ENCODE measurements at regions not wholly inside any gene's neighbourhood (a gene's known extent, or its start where the extent isn't known, plus 50 kb on each side); places are given as distances from the start of the nearest gene placed in this dataset.

DNA sequence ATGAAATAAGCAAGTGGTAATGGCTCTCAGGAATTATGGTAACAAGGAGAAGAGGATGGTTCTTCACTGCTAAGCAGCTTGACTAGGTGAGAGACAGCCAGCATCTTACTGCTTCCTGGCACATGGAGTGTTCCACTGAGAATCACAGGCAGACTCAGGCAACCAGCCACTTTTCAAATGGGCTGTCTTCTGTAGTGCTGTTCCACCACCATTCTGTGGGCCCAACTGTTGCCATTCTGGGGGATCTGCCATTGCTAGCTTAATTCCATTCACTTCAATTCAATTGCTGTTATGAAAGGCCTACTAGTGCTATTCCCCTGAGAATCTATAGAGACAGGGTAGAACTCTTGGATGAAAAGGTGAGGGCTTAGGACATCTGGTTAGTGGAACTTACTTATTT, 341.9 kb downstream of the KCNRG start:
- DNase-seq (ENCODE audit: low read depth) = no peak
- H3K4me3 ChIP-seq (ENCODE audit: low read depth, low read length) = no peak overlapping the region
- TF ChIP-seq, protein P1, sequence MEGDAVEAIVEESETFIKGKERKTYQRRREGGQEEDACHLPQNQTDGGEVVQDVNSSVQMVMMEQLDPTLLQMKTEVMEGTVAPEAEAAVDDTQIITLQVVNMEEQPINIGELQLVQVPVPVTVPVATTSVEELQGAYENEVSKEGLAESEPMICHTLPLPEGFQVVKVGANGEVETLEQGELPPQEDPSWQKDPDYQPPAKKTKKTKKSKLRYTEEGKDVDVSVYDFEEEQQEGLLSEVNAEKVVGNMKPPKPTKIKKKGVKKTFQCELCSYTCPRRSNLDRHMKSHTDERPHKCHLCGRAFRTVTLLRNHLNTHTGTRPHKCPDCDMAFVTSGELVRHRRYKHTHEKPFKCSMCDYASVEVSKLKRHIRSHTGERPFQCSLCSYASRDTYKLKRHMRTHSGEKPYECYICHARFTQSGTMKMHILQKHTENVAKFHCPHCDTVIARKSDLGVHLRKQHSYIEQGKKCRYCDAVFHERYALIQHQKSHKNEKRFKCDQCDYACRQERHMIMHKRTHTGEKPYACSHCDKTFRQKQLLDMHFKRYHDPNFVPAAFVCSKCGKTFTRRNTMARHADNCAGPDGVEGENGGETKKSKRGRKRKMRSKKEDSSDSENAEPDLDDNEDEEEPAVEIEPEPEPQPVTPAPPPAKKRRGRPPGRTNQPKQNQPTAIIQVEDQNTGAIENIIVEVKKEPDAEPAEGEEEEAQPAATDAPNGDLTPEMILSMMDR (IDR thresholded peaks at IDR 0.05; ENCODE audit: low read depth, low read length, missing control alignments) = no peak

DNA sequence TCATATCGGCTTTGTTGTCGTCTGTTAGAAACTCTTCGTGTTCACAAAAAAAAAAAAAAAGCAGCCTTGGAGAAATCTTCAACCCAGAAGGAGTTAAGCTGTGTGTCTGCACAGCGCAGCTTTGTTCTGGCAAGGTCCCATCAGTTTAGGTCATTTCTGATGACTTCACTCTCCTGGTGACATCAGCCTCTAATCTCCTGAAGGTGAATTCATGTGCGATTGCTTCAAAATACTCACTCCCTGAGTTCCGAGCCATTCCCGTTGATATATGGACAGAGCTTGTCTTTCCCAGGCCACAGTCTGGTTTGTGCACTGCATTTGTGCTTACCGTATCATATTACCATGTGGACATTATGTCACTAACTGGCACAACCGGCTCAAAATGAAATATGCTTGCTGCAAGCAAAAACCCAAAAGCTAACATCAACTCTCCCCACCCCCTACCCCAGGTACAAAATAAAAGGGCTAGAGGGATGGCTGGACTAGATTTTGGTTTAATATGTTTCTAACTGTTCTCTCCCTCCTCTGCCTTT, 342.4 kb downstream of the KCNRG start:
- TF ChIP-seq, protein P1 (IDR thresholded peaks at IDR 0.05; ENCODE audit: low read depth, low read length, missing control alignments) = no peak
- H3K4me3 ChIP-seq (ENCODE audit: low read depth, low read length) = no peak overlapping the region
- no peak for DNase-seq (ENCODE audit: low read depth)

DNA sequence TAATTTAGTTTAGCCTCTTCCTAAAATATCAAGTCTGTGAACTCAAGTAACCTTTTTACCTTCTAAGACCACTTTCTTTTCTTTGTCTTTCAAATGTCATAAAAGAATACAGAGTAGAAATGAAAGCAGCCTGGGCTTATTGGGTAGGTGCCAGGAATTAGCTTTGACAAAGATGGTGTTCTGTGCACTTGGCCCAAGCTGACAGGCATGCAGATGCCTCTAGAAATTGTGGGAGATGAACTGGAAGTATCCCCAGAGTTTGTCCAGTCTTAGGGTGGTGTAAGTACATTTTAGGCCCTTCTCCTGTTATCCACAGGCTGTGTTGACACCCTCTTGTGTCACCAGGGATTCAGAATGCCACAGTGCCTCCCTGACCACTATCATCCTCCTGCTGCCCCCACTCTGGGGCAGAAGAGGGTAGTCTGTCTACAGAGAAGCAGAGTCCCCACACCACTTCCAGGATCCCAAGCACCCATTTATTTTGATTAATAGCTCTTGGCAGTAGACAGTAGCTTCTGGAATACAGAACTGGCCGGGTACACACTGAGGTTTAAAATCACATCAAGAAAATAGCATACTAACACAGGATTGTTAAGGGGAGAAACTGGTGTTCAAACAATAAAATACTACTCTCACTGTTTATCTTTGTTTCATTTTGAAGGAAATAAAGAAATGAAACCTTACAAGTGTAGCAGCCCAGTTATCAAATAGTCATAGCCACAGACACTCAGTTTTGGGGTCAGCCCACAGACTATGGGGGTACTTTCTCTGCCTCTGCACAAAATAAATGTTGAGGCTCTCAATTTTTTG, 343.2 kb downstream of the KCNRG start:
- TF ChIP-seq, protein P1 (IDR thresholded peaks at IDR 0.05; ENCODE audit: low read depth, low read length, missing control alignments) = no peak
- no peak for DNase-seq (ENCODE audit: low read depth)
- H3K4me3 ChIP-seq (ENCODE audit: low read depth, low read length) = no peak overlapping the region

DNA sequence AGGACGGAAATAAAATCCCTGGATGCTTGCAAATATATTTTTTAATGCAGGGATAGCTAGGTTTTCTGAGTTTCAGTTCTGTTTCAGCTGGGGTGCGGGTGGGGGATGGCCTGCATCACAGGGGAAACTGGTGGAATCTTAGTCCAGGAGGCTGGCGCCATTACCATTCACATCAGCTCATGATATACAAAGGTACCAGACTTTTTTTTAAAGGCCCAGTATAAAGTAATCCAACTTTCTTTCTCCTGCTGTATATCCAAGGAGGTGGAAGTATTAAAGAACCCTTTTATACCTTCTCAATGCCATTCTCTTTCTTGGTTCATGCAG, 343.8 kb downstream of the KCNRG start:
- DNase-seq (ENCODE audit: low read depth) = no peak
- H3K4me3 ChIP-seq (ENCODE audit: low read depth, low read length) = no peak overlapping the region
- TF ChIP-seq, protein P1 (IDR thresholded peaks at IDR 0.05; ENCODE audit: low read depth, low read length, missing control alignments) = no peak

DNA sequence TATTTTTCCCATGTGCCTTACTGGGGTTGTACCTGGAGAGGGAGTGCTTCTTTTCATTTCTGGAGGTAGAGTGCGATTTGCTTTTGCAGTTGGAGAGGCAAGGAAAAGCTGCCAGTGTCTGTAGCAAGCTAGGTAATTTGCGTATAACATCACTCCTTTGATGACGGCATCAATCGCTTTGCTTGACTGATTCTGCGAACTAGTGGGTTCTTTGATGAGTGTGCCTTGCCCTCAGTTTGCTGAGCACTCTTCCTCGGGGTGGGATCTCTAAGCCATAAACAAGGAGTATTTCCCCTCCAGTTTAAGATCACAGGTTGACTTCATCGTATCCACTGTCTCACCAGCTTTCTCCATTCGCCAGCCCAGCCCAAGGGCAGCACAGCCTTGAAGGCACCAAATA, 344.5 kb downstream of the KCNRG start:
- TF ChIP-seq, protein P1 (IDR thresholded peaks at IDR 0.05; ENCODE audit: low read depth, low read length, missing control alignments) = no peak
- DNase-seq (ENCODE audit: low read depth) = no peak
- no peak overlapping the region for H3K4me3 ChIP-seq (ENCODE audit: low read depth, low read length)

DNA sequence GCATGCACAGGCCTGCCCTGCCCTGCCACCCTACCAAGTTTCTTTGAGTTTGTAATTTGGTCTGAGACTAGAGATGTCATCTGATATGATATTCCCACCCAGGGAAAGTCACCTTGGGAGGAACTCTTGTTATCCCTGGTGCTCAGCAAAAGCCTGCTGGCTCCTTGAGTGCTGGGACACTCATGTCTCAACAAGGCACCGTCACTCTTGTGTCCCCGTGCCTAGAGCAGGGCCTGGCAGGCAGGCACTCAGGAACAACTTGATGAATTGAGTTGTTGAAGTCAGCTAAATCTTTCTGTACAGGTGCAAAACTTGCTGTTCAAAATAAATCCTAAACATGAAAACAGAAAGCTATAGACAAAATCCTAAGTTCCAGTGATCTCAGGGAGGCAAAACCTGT, 345.4 kb downstream of the KCNRG start:
- TF ChIP-seq, protein P1 (IDR thresholded peaks at IDR 0.05; ENCODE audit: low read depth, low read length, missing control alignments) = no peak
- no peak for DNase-seq (ENCODE audit: low read depth)
- no peak overlapping the region for H3K4me3 ChIP-seq (ENCODE audit: low read depth, low read length)

DNA sequence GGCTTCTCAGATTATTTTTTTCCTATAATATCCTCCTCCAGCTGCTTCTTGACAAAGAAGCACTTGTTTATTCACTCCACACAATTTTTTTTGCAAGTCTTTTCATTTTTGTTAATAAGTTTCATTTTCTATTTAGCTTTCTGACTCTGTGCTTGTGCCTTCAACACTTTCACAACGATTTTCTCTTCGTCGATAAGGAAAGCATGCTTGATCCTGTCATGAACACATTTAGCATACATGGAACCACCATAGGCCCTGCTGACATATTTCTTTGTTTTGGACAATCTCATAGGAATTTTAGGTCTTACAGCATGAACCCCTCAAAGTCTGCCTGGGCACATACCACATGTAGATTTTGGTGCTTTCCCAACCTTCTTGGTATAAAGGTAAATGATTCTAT, 346.0 kb downstream of the KCNRG start:
- no peak overlapping the region for H3K4me3 ChIP-seq (ENCODE audit: low read depth, low read length)
- DNase-seq (ENCODE audit: low read depth) = no peak
- TF ChIP-seq, protein P1 (IDR thresholded peaks at IDR 0.05; ENCODE audit: low read depth, low read length, missing control alignments) = no peak

Data from GM12864 (cell line).